MM.1S (cell line): ENCODE measurements at regions not wholly inside any gene's neighbourhood (a gene's known extent, or its start where the extent isn't known, plus 50 kb on each side); places are given as distances from the start of the nearest gene placed in this dataset.

Experiments used
- CTCF ChIP-seq: fragments of 300-600 bp; sonication (generic); IDR thresholded peaks from 2 replicates; pipeline ENCODE4 v1.5.1; 2016; ENCODE audit warnings: antibody characterized with exemption, low read length, mixed read lengths
- EZH2 ChIP-seq: fragments of 300-600 bp; sonication (generic); optimal IDR thresholded peaks from 2 replicates; pipeline ENCODE3; 2017; ENCODE audit warnings: low read depth, mild to moderate bottlenecking, antibody characterized with exemption, low read length, mixed read lengths
- EZH2phosphoT487 ChIP-seq: fragments of 300-600 bp; sonication (generic); IDR thresholded peaks from 2 replicates; pipeline ENCODE4 v1.6.1; 2018; ENCODE audit warnings: antibody characterized with exemption, low read length

GRCh38 chr4:104727643-104728042 lies 232.9 kb upstream of the CXXC4 start:
- TF ChIP-seq EZH2 (no peak), CTCF (no peak), EZH2phosphoT487 (no peak)
